Tongue (tissue), 1 donor: ENCODE measurements at regions not wholly inside any gene's neighbourhood (a gene's known extent, or its start where the extent isn't known, plus 50 kb on each side); places are given as distances from the start of the nearest gene placed in this dataset.
A peak's percentile ranks its signal among the peaks of the same experiment; 100 is the strongest.
"Not testable (repeated sequence)": the region's sequence is repeated elsewhere in the genome, so short reads cannot be mapped to it uniquely, and the experiment has no call there.

Experiments used
- DNase-seq: peaks from one replicate; pipeline ENCODE4 v3.0.0-alpha.2; 2015

GRCh38 chr4:58063404-58064160 is 953.4 kb upstream of the IGFBP7 start:
- DNase-seq, result no peak

DNA sequence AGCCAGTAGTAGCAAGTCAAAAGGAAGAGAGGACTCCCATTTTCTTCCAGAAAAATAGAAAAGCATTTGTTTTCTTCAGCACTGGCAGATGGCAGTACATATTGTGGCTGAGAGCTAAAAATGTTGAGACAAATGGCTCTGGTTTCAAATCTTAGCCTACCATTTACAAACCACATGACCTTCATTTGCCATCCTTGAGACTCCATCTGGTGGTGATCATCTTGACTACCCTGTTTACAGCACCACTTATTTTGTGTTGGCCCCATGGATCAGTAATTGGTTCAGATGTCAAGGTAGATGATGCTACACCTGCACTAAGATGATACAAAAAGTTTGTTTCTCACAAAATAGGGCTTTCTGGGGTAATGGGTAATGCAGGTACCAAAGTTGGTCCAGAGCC is 951.8 kb upstream of the IGFBP7 start:
- DNase-seq, result no peak

- no peak for DNase-seq
Observed at GRCh38 chr4:58050439-58050838, 940.3 kb upstream of the IGFBP7 start.

DNA sequence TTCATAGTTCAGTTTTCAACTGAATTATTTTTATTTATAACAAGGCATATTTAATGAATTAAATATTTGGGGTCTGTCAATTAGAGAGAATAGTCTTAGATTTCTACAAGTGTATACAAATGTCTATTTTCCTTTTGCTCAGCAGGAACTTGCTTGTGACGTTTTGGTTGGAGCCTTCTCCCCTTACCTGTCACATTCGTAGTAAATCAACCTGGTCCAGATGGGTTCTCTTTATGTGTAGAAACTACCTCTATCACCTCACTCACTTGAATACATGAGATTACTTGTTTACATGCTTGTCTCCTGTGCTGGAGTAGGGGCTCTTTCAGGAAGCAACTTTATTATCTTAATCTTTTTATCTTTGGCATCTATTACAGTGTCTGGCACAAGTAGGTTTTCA is 938.3 kb upstream of the IGFBP7 start:
- no peak for DNase-seq

DNA sequence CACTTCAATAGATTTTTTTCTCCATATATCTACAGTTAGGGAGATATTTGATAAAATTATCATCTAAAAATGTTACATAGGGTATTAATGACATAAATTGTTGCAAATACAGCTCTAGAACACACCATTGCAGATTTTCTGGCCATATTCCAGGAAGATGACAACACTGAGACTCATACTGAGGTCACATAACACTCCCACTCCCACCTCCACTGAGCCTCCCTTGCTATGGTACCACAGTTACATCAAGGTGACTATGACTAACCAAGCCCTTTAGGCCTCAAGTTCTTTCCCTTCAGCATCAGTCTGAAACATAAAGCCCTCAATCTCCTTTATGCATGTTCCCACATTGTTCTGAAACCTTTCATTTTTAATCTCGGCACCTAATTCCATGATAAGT is 932.0 kb upstream of the IGFBP7 start:
- DNase-seq, result no peak

GRCh38 chr4:57993944-57994343 is 883.8 kb upstream of the IGFBP7 start:
- DNase-seq, result no peak

DNA sequence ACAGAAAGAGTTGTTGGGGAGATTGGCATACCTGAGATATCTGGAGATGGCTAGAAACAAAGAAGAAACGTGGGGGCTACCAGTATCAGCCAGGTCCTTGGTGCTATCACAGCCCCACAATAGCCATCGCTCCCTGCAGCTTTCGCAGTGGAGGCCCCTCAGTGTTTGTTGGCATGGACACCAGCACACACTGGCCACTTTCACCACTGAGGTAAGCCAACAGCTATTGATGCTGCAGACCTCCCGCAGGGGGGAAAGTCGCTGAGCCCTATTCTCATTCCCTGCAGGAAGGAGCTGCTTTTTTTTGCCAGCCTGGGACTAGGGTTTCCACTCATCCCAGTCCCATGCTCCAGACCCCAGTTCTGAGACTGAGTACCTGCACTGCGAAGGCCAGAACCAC is 879.2 kb upstream of the IGFBP7 start:
- no peak for DNase-seq

DNA sequence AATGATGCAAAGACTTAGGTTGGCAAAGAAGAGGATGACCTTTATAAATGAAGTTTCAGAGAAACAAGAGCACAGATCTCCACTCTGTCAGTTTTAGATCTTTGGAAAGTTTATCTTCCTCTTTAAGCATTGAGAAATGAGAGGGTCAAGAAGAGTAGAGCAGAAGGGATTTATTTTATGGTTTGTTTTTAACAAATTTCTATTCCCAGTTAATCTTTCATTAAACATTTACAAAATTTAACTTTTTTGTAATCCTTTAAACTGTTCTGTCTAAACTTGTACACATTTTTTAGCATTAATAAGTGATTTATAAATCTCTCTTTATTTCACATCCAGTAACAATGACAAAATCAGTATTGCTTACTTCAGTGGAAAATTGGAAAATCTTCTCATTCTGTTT is 875.0 kb upstream of the IGFBP7 start:
- no peak for DNase-seq

DNA sequence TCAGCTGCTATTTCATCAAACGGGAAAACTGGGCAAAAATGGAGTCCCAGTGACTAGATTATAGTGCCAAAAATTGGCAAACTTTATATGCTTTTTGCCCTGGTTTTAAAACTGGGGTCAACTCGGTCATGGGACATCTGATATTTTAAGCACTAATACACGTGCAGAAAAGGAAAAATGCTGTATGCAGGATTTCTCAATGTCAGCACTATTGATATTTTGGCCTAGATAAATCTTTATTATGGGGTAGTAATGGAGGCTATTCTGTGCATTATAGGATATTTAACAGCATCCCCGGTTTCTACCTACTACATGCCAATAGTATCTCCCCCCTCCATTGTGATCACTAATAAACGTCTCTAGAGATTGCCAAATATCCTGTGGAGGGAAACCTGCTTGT is 870.9 kb upstream of the IGFBP7 start:
- no peak for DNase-seq

GRCh38 chr4:57974821-57975220 is 864.6 kb upstream of the IGFBP7 start:
- no peak for DNase-seq

- DNase-seq, result no peak
Observed at GRCh38 chr4:57973819-57974218, 863.6 kb upstream of the IGFBP7 start.

DNA sequence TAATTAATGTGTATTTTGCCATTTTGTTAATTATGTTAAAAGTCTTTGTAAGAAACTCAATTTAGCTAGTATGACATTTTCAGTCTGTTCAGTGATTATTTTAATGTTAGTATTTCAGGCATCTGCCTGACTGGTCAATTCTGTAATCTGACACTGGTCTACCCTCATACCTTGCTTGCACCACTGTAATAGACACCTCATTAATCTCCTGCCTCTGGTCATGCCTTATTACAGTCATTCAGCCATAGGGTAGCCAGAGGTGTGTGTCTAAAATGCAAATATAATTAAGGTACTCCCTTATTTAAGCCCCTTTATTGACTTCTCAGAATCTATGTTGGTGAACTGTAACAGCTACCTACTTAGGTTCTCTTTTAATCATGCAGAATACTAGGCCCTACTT is 861.1 kb upstream of the IGFBP7 start:
- no peak for DNase-seq

DNA sequence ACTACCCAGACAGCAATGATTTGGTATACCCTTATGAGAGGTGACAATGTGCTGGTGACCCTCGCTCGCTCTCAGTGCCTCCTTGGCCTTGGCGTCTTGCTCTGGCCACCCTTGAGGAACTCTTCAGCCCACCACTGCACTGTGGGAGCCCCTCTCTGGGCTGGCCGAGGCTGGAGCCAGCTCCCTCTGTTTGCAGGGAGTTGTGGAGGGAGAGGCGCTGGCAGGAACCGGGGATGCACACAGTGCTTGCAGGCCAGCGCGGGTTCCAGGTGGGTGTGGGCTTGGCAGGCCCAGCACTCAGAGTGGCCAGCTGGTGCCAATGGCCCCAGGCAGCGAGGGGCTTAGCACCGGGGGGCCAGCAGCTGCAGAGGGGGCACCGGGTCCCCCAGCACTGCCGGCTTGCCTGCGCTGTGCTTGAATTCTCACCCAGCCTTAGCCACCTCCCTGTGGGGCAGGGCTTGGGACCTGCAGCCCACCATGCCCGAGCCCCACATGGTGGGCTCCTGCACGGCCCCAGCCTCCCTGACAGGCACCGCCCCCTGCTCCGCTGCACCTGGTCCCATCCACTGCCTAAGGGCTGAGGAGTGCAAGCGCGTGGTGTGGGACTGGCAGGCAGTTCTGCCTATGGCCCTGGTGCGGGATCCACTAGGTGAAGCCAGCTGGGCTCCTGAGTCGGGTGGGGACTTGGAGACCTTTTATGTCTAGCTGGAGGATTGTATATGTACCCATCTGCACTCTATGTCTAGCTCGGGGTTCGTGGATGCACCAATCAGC is 857.0 kb upstream of the IGFBP7 start:
- no peak for DNase-seq

DNA sequence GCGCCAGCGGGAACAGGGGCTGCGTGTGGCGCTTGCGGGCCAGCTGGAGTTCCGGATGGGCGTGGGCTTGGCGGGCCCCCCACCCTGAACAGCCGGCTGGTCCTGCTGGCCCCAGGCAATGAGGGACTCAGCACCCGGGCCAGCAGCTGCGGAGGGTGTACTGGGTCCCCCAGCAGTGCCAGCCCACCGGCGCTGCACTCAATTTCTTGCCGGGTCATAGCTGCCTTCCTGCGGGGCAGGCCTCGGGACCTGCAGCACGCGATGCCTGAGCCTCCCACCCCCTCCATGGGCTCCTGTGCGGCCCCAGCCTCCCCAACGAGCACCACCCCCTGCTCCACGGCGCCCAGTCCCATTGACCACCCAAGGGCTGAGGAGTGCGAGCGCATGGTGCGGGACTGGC is 855.2 kb upstream of the IGFBP7 start:
- not testable (repeated sequence) for DNase-seq

DNA sequence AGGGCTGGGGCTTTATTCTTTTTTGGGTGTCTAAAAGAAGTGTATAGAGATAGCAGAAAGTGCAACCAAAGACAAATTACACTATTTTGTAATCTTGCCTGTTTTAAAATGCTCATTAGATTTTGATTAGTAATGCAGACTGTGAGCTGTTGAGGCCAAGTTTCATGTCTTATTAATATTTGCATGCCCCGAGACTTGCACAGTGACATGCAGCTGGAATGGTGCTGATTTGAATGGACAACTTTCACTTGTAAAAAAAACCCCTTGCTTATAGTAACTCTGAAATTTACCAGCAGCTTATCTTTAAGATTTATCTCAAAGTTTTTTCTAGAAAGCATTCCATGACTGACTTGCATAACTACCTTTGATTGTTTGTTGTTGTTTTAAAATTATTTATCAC is 835.1 kb upstream of the IGFBP7 start:
- no peak for DNase-seq

DNA sequence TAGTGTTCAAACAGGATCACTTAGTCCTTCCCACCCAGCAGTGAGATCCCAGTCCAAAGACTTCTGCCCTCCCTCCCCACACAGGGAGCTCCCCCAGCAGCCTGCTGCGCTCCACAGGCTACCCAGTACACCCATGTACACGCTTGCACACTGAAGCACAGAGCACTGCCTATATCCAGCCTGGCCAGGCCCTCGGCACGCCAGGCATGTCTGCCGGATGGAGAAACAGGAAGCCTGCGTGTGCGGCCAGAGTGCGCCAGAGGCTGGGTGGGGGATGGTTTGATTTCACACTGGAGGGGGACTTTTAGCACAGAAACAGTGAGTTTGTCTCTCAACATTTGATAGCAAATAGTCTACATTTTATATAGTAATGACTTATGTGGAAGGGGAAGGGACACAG is 833.5 kb upstream of the IGFBP7 start:
- DNase-seq, result no peak

DNA sequence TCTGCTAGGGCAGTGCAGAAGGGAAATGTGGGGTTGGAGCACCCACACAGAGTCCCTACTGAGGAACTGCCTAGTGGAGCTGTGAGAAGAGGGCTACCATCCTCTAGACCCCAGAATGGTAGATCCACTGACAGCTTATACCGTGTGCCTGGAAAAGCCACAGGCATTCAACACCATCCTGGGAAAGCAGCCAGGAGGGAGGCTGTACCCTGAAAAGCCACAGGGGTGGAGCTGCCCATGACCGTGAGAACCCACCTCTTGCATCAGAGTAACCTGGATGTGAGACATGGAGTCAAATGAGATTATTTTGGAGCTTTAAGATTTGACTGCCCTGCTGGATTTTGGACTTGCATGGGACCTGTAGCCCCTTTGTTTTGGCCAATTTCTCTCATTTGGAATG is 827.1 kb upstream of the IGFBP7 start:
- DNase-seq, result not testable (repeated sequence)

GRCh38 chr4:57926311-57926710 is 816.1 kb upstream of the IGFBP7 start:
- DNase-seq, result no peak

DNA sequence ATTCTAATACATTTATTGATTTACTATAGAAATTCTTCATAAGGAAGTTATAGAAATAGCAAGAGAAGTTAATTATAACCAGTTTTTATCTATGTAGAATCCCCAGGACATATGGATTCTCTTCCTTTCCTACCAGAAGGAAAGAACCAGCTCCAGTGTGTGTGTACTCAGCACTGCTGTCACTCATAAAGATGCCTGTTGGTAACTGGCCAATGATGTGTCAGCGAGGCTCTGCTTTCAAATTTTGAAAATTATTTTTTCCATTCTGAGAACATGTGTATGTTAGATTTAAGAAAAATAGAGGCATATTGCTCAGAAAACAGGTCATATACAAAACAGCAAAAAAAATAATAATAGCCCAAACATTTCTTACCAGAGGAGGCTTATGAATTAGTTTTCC is 814.8 kb upstream of the IGFBP7 start:
- DNase-seq, result no peak

DNA sequence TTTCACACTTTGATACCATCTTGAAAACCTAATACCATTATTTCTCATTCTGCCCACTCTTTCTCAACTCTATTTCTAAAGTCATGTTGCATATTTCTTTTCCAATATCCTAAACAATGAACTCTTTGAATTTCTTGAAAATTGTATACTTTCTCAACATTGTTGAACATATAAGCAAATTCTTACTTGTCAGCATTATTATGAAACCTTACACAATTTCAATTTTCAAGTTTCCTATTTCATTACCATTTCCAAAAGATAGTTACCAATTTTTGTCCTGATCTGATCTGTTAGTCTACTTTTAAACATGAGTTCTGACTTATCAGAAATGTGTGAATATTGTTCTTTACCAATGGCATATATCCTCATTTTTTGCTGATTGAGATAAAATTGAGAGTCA is 806.3 kb upstream of the IGFBP7 start:
- no peak for DNase-seq

GRCh38 chr4:57911203-57911602 is 801.0 kb upstream of the IGFBP7 start:
- no peak for DNase-seq

DNA sequence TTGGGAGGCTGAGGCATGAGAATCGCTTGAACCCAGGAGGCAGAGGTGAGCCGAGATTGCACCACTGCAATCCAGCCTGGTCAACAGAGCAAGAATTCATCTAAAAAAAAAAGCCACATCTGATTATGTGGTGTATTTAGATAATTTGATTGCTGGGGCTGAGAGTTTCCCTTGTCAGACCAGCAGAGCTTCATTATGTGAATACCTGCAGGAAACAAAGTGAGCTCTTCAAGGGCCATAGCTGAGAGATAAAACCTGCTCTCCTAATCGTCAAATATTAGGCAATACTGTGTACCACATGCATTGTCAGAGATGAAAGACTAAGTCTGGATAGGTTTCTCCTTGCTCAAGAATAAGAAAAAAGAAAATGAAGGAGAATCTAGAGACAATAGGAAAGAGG is 800.0 kb upstream of the IGFBP7 start:
- no peak for DNase-seq

- no peak for DNase-seq
Observed at GRCh38 chr4:57905965-57906364, 795.8 kb upstream of the IGFBP7 start.

DNA sequence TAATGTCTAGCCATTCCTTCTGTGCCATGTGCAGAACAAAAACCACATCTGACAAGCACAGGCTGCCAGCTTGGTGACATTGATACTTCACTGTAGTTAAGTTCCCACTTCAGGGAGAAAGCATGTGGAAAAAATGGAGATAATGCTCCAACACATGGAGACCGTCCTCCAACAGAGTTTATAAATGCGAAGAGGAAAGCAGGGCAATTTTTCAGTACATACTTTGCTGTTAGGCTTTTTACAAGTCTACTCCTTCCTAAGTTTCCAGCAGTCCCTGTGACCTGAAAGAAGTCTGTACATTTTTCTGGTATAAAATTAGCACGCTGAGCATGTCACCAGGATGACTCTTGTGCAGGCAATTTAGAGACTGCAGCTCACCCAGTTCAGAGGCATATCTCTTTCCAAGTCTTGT is 766.9 kb upstream of the IGFBP7 start:
- peak; percentile 83 for DNase-seq
